ENCODE measurements at regions not wholly inside any gene's neighbourhood (a gene's known extent, or its start where the extent isn't known, plus 50 kb on each side); places are given as distances from the start of the nearest gene placed in this dataset.
"Not testable (repeated sequence)": the region's sequence is repeated elsewhere in the genome, so short reads cannot be mapped to it uniquely, and the experiment has no call there.

- not testable (repeated sequence) for H3K4me3 ChIP-seq (ENCODE audit: low read length)
Observed at GRCh38 chr1:243074224-243074623, 180.9 kb downstream of the CEP170 start.

DNA sequence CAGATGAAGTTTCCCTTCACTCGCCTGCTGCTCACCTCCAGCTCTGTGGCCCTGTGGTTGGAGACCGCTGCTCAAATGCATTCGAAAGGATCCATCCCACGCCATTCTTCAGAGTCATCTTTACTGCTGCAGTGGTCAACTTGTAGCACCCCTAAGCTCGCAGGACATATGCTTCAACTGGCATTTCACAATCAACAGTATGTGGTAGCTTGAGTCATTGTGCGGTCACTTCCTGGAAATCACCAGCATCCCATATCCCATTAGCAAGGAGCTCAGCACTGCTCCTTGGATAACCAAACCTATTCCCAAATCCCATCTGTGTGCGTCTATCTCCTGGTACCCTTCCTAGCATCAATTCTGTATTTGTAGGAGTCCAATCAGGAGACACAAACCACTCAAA lies 188.0 kb downstream of the CEP170 start:
- H3K4me3 ChIP-seq (ENCODE audit: low read length): not testable (repeated sequence)

- H3K4me3 ChIP-seq (ENCODE audit: low read length): not testable (repeated sequence)
Observed at GRCh38 chr1:243061965-243062364, 193.1 kb downstream of the CEP170 start.

DNA sequence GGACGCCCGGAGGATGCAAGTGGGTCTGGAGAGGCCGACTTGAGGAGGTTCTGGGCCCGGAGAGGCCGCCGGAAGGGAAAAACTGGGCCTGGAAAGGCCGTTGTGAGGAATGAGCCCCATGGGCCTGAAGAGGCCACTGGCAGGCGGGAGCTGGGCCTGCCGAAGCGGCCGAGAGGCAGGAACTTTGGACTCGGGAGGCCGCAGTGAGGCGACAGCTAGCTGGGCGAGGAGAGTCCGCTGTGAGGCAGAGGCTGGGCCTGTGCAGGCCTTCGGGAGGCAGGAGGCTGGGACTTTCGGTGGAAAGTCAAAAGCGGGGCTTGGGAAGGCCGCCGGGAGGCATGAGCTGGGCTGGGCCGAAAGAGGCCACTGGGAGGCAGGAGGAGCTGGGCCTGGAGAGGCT lies 199.6 kb downstream of the CEP170 start:
- not testable (repeated sequence) for H3K4me3 ChIP-seq (ENCODE audit: low read length)

GRCh38 chr1:243055091-243055490 lies 200.0 kb downstream of the CEP170 start:
- H3K4me3 ChIP-seq (ENCODE audit: low read length): not testable (repeated sequence)

GRCh38 chr1:243054681-243055080 lies 200.4 kb downstream of the CEP170 start:
- H3K4me3 ChIP-seq (ENCODE audit: low read length): not testable (repeated sequence)

DNA sequence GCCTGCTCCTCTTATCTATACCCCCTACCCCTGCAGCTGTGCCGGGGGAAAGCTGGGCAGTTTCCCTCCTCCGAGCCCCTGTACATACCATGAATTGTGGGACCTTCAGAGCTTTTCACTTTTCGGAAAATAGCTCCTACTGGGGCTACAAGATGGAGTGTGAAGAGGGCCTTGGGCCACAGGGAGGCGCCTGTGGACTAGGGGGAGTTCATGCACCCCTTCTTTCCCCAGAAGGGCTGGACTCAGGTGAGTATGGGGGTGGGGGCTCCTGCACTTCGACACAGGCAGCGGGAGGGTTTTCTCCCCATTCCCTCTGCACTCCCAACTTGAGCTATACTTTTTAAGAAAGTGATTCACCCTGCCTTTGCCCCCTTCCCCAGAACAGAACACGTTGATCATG lies 202.0 kb downstream of the CEP170 start:
- not testable (repeated sequence) for H3K4me3 ChIP-seq (ENCODE audit: low read length)

DNA sequence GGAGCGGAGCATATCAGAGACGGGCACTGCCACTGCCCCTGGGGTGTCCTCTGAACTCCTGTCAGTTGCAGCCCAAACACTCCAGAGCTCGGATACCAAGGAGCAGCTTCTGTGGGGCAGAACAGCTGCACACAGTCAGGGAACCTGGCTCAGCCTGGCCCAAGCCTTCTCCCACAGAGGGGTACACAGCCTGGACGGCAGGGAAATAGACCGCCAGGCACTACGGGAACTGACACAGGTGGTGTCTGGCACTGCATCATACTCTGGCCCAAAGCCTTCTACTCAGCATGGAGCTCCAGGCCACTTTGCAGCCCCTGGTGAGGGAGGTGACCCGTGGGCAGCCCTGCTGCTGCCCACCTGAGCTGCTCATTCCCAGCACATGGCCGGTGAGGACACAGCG lies 204.5 kb downstream of the CEP170 start:
- H3K4me3 ChIP-seq (ENCODE audit: low read length): not testable (repeated sequence)

GRCh38 chr1:243049716-243050115 lies 205.4 kb downstream of the CEP170 start:
- not testable (repeated sequence) for H3K4me3 ChIP-seq (ENCODE audit: low read length)

DNA sequence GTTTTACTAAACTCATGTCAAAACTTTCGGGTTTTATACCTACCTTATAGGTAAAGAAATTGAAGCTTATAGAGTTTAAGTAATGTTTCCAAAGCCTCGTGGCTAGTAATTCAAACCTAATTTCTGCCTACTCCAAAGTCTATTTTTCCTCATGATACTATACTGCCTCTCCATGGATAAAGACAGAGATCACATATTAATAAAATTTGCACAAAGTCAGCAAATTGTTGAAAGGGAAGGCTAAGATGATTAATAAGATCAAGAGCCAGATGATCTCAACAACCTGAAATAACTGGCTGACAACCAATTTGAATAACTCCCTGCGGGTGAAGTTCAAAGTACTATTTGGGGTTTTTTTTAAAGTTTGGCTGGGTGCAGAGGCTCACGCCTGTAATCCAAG lies 233.7 kb downstream of the CEP170 start:
- H3K4me3 ChIP-seq (ENCODE audit: low read length): not testable (repeated sequence)

DNA sequence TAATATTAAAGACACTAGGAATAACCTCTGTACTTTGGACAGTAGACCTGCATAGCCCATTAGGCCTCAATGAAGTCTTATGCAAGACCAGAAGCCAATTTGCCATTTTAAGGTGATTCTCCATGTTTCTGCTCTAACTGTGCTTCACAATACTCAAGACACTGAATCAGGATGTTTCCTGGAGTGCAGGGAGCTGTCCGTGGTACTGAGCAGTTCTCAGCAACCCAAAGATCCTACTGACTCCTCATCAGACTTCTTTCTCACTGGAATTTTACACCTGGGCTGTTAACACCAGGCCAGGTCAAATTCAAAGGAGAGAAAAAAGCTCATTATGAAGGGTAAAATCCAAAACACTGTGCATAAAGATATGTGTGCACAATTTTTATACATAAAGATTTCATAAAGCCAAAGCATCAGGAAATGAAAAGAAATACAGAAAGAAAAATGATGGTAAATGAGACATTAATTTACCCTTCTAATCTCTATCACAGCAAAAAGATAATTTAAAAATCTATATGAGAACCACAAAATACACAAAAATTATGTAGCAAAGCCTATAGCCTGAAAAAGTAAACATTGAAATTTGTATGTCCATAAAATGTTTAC lies 235.9 kb downstream of the CEP170 start:
- H3K4me3 ChIP-seq (ENCODE audit: low read length): not testable (repeated sequence)

GRCh38 chr1:243010719-243011118 lies 244.4 kb downstream of the CEP170 start:
- not testable (repeated sequence) for H3K4me3 ChIP-seq (ENCODE audit: low read length)

DNA sequence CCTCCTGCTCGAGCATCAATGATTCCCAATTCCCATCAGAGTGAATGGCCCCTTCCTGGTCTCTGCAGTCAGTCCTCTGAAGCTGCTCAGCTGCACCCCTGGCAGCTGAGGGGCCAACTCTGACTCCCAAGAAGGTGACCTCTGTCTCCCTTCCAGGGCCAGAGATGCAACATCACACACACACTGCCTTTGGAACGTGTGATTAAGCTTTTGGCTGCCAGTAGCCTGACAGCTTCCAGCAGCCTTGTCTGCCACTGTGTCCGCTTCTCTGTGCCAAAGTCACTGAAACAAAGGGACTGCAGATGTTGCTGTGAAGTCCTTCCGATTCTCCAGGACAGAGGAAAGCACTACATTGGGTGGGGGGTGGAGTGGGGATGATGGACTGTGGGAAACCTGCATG lies 254.1 kb downstream of the CEP170 start:
- H3K4me3 ChIP-seq (ENCODE audit: low read length): not testable (repeated sequence)

GRCh38 chr1:242992776-242993175 lies 262.3 kb downstream of the CEP170 start:
- H3K4me3 ChIP-seq (ENCODE audit: low read length): not testable (repeated sequence)

DNA sequence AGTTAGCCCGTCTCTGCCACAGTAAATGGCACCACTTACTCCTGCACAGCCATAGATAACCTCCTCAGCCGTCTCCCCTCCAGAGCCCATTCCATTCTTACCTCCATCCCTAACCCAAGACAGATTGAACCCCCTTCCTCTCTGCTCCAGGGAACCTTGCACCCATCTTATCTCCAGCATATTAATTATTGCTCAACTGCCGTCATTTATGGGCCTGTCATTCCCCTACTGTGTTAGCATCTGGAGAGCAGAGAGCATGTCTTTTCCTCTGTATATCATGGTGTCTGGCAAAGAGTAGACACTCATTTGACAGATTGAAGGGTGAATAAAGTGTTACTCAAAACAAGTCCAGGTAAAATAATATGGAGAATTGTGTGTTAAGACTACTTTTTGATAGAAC lies 270.0 kb downstream of the CEP170 start:
- not testable (repeated sequence) for H3K4me3 ChIP-seq (ENCODE audit: low read length)

GRCh38 chr1:242973341-242973740 lies 281.7 kb downstream of the CEP170 start:
- H3K4me3 ChIP-seq (ENCODE audit: low read length): not testable (repeated sequence)

DNA sequence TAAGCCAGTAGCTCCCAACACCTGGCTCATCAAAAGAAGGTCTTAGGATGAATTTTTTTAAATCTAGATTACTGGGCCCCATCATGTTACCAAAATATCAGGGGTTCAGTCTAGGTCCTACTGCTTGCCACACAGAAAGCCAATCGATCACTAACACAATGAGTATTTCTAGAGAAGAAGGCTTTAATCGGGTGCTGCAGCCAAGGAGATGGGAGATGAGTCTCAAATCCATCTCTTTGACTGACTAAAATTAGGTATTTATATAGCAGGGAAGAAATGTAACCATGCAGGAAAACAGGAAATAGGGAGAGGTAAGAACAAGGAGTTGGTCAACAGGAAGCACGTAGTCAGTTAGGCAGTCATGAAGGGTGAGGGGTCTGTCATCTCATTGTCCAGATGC lies 288.2 kb downstream of the CEP170 start:
- no peak for TF ChIP-seq ZNF274 (IDR thresholded peaks at IDR 0.05; ENCODE audit: low read depth, low read length)
- H3K4me3 ChIP-seq (ENCODE audit: low read length): no peak overlapping the region

DNA sequence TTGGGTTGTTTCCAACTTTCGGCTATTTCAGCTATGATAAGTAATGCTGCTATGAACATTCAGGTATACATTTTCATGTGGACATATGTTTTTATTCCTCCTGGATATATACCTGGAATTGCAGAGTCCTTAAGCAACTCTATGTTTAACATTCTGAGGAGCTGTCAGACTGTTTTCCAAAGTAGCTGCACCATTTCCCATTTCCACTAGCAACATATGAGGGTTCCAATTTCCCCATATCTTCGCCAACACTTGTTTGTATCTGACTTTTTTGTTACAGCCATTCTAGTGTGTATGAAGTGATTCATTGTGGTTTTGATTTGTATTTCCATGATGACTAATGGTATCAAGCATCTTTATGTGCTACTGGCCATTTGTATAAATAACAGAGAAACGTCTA lies 295.7 kb downstream of the CEP170 start:
- H3K4me3 ChIP-seq (ENCODE audit: low read length): not testable (repeated sequence)

DNA sequence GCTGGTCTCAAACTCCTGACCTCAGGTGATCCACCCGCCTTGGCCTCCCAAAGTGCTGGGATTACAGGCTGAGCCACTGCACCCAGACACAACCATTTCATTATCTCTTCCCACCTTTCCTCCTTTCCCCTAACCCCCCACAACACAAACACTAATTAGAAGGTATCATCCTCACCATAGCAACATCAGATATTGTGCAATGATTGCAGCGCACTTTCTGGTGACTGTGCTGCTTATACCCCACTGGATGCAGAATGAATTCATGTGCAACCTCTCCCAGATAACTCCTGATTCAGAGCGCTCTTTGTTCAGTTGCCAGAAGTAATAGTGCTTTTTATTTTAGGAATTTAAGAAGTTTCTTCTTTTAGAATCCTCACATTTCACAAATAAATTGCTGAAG lies 300.1 kb downstream of the CEP170 start:
- H3K4me3 ChIP-seq (ENCODE audit: low read length): not testable (repeated sequence)
